ENCODE measurements at regions not wholly inside any gene's neighbourhood (a gene's known extent, or its start where the extent isn't known, plus 50 kb on each side); places are given as distances from the start of the nearest gene placed in this dataset.

DNA sequence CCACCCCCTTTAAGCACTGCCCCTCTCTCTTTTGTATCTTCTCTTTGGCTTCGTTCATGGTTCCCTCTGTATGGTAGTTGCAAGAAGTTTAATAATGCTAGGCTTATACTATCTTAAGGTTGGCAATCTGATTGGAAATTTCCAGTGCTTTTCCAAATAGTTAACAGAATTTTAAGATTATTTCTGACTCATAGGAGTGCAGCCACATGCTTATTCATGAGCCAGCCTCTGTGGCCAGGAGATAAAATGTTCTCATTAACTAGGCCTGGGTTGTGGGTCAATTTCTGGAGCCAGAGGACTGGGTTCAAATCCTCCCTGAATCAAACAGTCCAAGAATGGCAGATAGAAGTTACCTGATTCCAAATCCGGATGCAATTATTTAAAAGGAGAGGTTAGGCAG lies 103.1 kb downstream of the ATP6V1G3 start:
- no peaks in the 10 kb centered on the region for H3K36me3 ChIP-seq (ENCODE audit: insufficient read depth, low read length)
- no peaks in the 10 kb centered on the region for H3K4me1 ChIP-seq (ENCODE audit: insufficient read depth, low read length)
- ATAC-seq (ENCODE audit: poor library complexity): no peak
- ChIA-PET CTCF (no interaction called here), POLR2A (no interaction called here)
- Mint-ChIP-seq H3K4me1 (ENCODE audit: low read depth) (no peaks in the 10 kb centered on the region), H3K4me3 (no peak overlapping the region), H3K36me3 (ENCODE audit: low read depth) (no peaks in the 10 kb centered on the region), H3K27ac (no peak overlapping the region), H3K9me3 (peaks cover 4% of the 10 kb centered on the region), H3K27me3 (no peaks in the 10 kb centered on the region)
- H3K27me3 ChIP-seq (ENCODE audit: control insufficient read depth in 1 of 2, insufficient read depth in 2 of 2, low read length in 2 of 2): no peaks in the 10 kb centered on the region
- TF ChIP-seq, protein P1, sequence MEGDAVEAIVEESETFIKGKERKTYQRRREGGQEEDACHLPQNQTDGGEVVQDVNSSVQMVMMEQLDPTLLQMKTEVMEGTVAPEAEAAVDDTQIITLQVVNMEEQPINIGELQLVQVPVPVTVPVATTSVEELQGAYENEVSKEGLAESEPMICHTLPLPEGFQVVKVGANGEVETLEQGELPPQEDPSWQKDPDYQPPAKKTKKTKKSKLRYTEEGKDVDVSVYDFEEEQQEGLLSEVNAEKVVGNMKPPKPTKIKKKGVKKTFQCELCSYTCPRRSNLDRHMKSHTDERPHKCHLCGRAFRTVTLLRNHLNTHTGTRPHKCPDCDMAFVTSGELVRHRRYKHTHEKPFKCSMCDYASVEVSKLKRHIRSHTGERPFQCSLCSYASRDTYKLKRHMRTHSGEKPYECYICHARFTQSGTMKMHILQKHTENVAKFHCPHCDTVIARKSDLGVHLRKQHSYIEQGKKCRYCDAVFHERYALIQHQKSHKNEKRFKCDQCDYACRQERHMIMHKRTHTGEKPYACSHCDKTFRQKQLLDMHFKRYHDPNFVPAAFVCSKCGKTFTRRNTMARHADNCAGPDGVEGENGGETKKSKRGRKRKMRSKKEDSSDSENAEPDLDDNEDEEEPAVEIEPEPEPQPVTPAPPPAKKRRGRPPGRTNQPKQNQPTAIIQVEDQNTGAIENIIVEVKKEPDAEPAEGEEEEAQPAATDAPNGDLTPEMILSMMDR (IDR thresholded peaks at IDR 0.05): no peak
- H3K9me3 ChIP-seq (ENCODE audit: control insufficient read depth in 1 of 2, insufficient read depth in 1 of 2, low read length in 2 of 2): no peaks in the 10 kb centered on the region
- DNase-seq: no peak
- no peak overlapping the region for H3K27ac ChIP-seq (ENCODE audit: low read depth in 1 of 2, low read length in 2 of 2)
- intact Hi-C loops (cut with DNase I, micrococcal nuclease): no loop called here
- no peak overlapping the region for H3K4me3 ChIP-seq (ENCODE audit: low read length)

DNA sequence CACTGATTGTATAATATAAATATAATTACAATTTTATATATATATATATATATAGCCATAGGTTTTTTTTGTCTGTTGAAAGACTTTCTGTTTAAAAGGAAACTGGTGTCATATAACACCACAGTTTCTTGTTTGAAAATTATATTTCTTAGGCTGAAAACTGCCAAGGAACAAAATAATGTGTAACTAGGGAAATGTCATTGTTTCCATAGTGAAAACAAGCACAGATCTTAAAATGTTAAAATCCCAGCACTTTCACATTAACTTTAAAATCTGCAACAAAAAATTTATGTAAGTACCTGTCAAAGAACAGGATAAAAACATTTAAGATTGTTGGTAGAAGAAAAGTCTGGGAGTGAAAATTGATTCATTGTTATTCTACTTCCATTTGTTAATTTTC lies 104.2 kb downstream of the ATP6V1G3 start:
- Histone ChIP-seq H3K27ac (ENCODE audit: low read depth in 1 of 2, low read length in 2 of 2) (no peak overlapping the region), H3K4me1 (ENCODE audit: insufficient read depth, low read length) (no peaks in the 10 kb centered on the region), H3K9me3 (ENCODE audit: control insufficient read depth in 1 of 2, insufficient read depth in 1 of 2, low read length in 2 of 2) (no peaks in the 10 kb centered on the region), H3K36me3 (ENCODE audit: insufficient read depth, low read length) (no peaks in the 10 kb centered on the region), H3K4me3 (ENCODE audit: low read length) (no peak overlapping the region), H3K27me3 (ENCODE audit: control insufficient read depth in 1 of 2, insufficient read depth in 2 of 2, low read length in 2 of 2) (no peaks in the 10 kb centered on the region)
- H3K27me3 Mint-ChIP-seq: no peaks in the 10 kb centered on the region
- no peak for DNase-seq
- intact Hi-C loops (cut with DNase I, micrococcal nuclease): no loop called here
- CTCF ChIA-PET: no interaction called here
- no peak overlapping the region for H3K4me3 Mint-ChIP-seq
- peaks cover 12% of the 10 kb centered on the region for H3K9me3 Mint-ChIP-seq
- H3K4me1 Mint-ChIP-seq (ENCODE audit: low read depth): no peaks in the 10 kb centered on the region
- TF ChIP-seq, protein P1 (IDR thresholded peaks at IDR 0.05): no peak
- no peaks in the 10 kb centered on the region for H3K36me3 Mint-ChIP-seq (ENCODE audit: low read depth)
- H3K27ac Mint-ChIP-seq: no peak overlapping the region
- ATAC-seq (ENCODE audit: poor library complexity): no peak
- POLR2A ChIA-PET: no interaction called here

- POLR2A ChIA-PET: interaction anchor here (0.7 kb wide), 1 partner anchor 13 kb away, joined by 5 read pairs; no protein-coding TSS in a partner anchor
- no peaks in the 10 kb centered on the region for H3K36me3 Mint-ChIP-seq (ENCODE audit: low read depth)
- ATAC-seq (ENCODE audit: poor library complexity): no peak
- Histone ChIP-seq H3K4me1 (ENCODE audit: insufficient read depth, low read length) (no peaks in the 10 kb centered on the region), H3K27ac (ENCODE audit: low read depth in 1 of 2, low read length in 2 of 2) (no peak overlapping the region), H3K36me3 (ENCODE audit: insufficient read depth, low read length) (no peaks in the 10 kb centered on the region), H3K27me3 (ENCODE audit: control insufficient read depth in 1 of 2, insufficient read depth in 2 of 2, low read length in 2 of 2) (no peaks in the 10 kb centered on the region), H3K9me3 (ENCODE audit: control insufficient read depth in 1 of 2, insufficient read depth in 1 of 2, low read length in 2 of 2) (no peaks in the 10 kb centered on the region), H3K4me3 (ENCODE audit: low read length) (no peak overlapping the region)
- H3K9me3 Mint-ChIP-seq: peaks cover 12% of the 10 kb centered on the region
- TF ChIP-seq, protein P1 (IDR thresholded peaks at IDR 0.05): no peak
- H3K4me3 Mint-ChIP-seq: no peak overlapping the region
- intact Hi-C loops (cut with DNase I, micrococcal nuclease): no loop called here
- CTCF ChIA-PET: no interaction called here
- H3K4me1 Mint-ChIP-seq (ENCODE audit: low read depth): no peaks in the 10 kb centered on the region
- no peak for DNase-seq
- H3K27ac Mint-ChIP-seq: no peak overlapping the region
- H3K27me3 Mint-ChIP-seq: no peaks in the 10 kb centered on the region
These were observed 105.4 kb downstream of the ATP6V1G3 start for GRCh38 chr1:198435056-198435455.
